MM.1S (cell line): ENCODE measurements at regions not wholly inside any gene's neighbourhood (a gene's known extent, or its start where the extent isn't known, plus 50 kb on each side); places are given as distances from the start of the nearest gene placed in this dataset.

Experiments
- DNase-seq: peaks from one replicate; pipeline ENCODE4 v3.0.0-alpha.2; 2015
- H2AFZ ChIP-seq: fragments of 300-600 bp; sonication (generic); 2 replicates; pipeline ENCODE4 v1.6.0; 2016; ENCODE audit warnings: antibody characterized with exemption, low read length
- H3F3A ChIP-seq: fragments of 300-600 bp; sonication (generic); 2 replicates; pipeline ENCODE4 v1.6.1; 2016; ENCODE audit warnings: mild to moderate bottlenecking, antibody characterized with exemption, low read length, moderate library complexity, mixed read lengths; ENCODE audit not compliant: insufficient read depth
- H3K27ac ChIP-seq: fragments of 300-600 bp; sonication (generic); 2 replicates; pipeline ENCODE4 v1.5.1; 2016; ENCODE audit warnings: mild to moderate bottlenecking, low read length
- H3K27me3 ChIP-seq: fragments of 300-600 bp; sonication (generic); replicated peaks from 2 replicates; pipeline ENCODE4 v1.6.0; 2016; ENCODE audit warnings: low read length; ENCODE audit not compliant: insufficient read depth
- H3K36me3 ChIP-seq: fragments of 300-600 bp; sonication (generic); replicated peaks from 2 replicates; pipeline ENCODE4 v1.6.1; 2016; ENCODE audit warnings: mild to moderate bottlenecking, low read length, mixed read lengths; ENCODE audit not compliant: insufficient read depth
- H3K4me1 ChIP-seq: fragments of 300-600 bp; sonication (generic); 2 replicates; pipeline ENCODE4 v1.6.1; 2016; ENCODE audit warnings: low read length, mixed read lengths
- H3K4me2 ChIP-seq: fragments of 300-600 bp; sonication (generic); 2 replicates; pipeline ENCODE4 v1.6.0; 2016; ENCODE audit warnings: low read depth, low read length
- H3K4me3 ChIP-seq: fragments of 300-600 bp; sonication (generic); 2 replicates; pipeline ENCODE4 v1.5.1; 2016; ENCODE audit warnings: low read length, mixed read lengths
- H3K79me2 ChIP-seq: fragments of 300-600 bp; sonication (generic); 2 replicates; pipeline ENCODE4 v1.6.1; 2016; ENCODE audit warnings: mixed run types, low read length, mixed read lengths
- H3K9ac ChIP-seq: fragments of 300-600 bp; sonication (generic); 2 replicates; pipeline ENCODE4 v1.6.1; 2016; ENCODE audit warnings: low read length, mixed read lengths
- H3K9me2 ChIP-seq: fragments of 300-600 bp; sonication (generic); replicated peaks from 2 replicates; pipeline ENCODE4 v1.6.1; 2016; ENCODE audit warnings: mild to moderate bottlenecking, low read length, mixed read lengths; ENCODE audit not compliant: insufficient read depth
- H3K9me3 ChIP-seq: fragments of 300-600 bp; sonication (generic); replicated peaks from 2 replicates; pipeline ENCODE4 v1.6.1; 2016; ENCODE audit warnings: mild to moderate bottlenecking, low read length, mixed read lengths; ENCODE audit not compliant: insufficient read depth
- H4K20me1 ChIP-seq: fragments of 300-600 bp; sonication (generic); 2 replicates; pipeline ENCODE4 v1.6.1; 2016; ENCODE audit warnings: mild to moderate bottlenecking, low read length, moderate library complexity, mixed read lengths; ENCODE audit not compliant: insufficient read depth
- EZH2 ChIP-seq: fragments of 300-600 bp; sonication (generic); optimal IDR thresholded peaks from 2 replicates; pipeline ENCODE3; 2017; ENCODE audit warnings: low read depth, mild to moderate bottlenecking, antibody characterized with exemption, low read length, mixed read lengths
- EZH2phosphoT487 ChIP-seq: fragments of 300-600 bp; sonication (generic); IDR thresholded peaks from 2 replicates; pipeline ENCODE4 v1.6.1; 2018; ENCODE audit warnings: antibody characterized with exemption, low read length
- TF ChIP-seq, protein P1 (sequence below): fragments of 300-600 bp; sonication (generic); IDR thresholded peaks from 2 replicates; pipeline ENCODE4 v1.5.1; 2016; ENCODE audit warnings: antibody characterized with exemption, low read length, mixed read lengths

DNA sequence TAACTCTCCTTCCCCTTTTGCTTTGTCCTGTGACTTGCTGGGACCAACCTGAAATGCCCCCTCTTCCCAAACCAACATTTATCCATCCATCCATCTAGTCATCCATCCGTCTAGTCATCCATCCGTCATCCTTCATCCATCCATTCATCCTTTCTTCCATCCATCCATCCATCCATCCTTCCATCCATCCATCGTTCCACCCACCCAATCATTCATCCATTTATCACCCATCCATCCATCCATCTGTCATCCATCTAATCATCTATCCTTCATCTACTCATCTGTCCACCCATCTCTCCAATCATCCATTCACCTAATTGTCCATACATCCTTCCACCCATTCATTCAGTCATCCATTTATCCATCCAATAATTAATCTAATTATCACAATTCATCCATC, 92.7 kb downstream of the EDN3 start:
- no peaks in the 10 kb centered on the region for H3K4me1 ChIP-seq
- H3K9me3 ChIP-seq: no peaks in the 10 kb centered on the region
- H4K20me1 ChIP-seq: no peaks in the 10 kb centered on the region
- H3K9me2 ChIP-seq: no peaks in the 10 kb centered on the region
- no peaks in the 10 kb centered on the region for H3K36me3 ChIP-seq
- H3K4me2 ChIP-seq: no peak overlapping the region
- no peak overlapping the region for H3K9ac ChIP-seq
- no peaks in the 10 kb centered on the region for H3F3A ChIP-seq
- H3K79me2 ChIP-seq: no peaks in the 10 kb centered on the region
- H3K27me3 ChIP-seq: peaks cover 93% of the 10 kb centered on the region
- no peak overlapping the region for H2AFZ ChIP-seq
- no peak for DNase-seq
- H3K4me3 ChIP-seq: no peak overlapping the region
- no peak overlapping the region for H3K27ac ChIP-seq
- TF ChIP-seq, protein P1, sequence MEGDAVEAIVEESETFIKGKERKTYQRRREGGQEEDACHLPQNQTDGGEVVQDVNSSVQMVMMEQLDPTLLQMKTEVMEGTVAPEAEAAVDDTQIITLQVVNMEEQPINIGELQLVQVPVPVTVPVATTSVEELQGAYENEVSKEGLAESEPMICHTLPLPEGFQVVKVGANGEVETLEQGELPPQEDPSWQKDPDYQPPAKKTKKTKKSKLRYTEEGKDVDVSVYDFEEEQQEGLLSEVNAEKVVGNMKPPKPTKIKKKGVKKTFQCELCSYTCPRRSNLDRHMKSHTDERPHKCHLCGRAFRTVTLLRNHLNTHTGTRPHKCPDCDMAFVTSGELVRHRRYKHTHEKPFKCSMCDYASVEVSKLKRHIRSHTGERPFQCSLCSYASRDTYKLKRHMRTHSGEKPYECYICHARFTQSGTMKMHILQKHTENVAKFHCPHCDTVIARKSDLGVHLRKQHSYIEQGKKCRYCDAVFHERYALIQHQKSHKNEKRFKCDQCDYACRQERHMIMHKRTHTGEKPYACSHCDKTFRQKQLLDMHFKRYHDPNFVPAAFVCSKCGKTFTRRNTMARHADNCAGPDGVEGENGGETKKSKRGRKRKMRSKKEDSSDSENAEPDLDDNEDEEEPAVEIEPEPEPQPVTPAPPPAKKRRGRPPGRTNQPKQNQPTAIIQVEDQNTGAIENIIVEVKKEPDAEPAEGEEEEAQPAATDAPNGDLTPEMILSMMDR: no peak
- TF ChIP-seq EZH2phosphoT487: no peak
- TF ChIP-seq EZH2: no peak

DNA sequence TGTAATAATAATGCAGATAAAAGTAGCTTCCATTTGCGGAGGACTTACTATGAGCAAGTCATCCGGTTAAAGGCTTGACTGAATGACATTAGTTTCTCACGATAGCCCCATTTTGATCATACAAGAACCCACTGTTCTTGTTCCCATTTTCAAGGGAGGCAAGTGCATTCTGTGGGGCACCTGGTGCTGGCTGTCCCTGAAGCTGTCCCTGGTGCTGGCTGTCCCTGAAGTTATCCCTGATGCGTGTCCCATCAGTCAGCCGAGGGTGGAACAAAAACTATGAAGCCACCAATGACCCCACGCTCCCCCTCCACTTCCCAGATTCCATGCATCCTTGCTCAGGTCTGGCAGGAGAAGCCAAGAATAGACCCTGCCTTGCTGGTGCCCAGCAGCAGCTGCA, 95.3 kb downstream of the EDN3 start:
- no peaks in the 10 kb centered on the region for H3F3A ChIP-seq
- TF ChIP-seq EZH2 (no peak), EZH2phosphoT487 (no peak)
- TF ChIP-seq, protein P1: no peak

DNA sequence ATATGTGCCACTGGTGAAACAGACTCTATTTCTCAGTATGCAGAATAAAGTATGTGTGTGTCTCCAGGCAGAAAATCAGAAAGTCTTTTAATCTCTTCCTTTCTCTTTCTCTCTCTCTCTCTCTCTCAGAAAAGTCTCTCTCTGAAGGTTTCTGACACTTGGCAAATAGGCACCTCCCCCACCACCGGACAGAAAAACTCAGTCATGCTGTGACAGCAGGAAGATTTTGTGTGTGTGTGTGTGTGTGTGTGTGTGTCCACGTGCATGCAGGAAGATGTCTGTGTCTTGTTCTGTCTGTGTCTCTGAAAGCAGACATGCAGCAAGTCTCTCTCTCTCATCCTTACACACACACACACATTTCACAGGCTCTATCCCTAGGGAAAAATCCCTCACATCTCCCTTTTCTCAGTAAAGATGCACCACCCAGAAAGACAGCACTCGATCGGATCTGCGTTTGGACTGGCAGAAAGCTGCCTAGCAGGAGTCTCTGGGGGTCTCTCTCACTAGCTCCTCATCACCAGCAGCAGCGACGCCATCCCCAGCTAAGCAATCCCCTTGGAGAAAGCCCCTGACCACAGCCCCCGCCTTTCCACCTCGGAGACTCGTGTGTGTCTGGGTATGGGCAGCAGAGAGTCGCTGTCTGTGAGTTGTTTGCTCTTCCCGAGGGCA, 98.3 kb downstream of the EDN3 start:
- H3F3A ChIP-seq: no peaks in the 10 kb centered on the region
- H2AFZ ChIP-seq: no peak overlapping the region
- H4K20me1 ChIP-seq: no peaks in the 10 kb centered on the region
- H3K27me3 ChIP-seq: peaks cover 95% of the 10 kb centered on the region
- no peaks in the 10 kb centered on the region for H3K36me3 ChIP-seq
- no peak for DNase-seq
- H3K4me1 ChIP-seq: no peaks in the 10 kb centered on the region
- no peak overlapping the region for H3K4me2 ChIP-seq
- no peaks in the 10 kb centered on the region for H3K79me2 ChIP-seq
- H3K9me3 ChIP-seq: no peaks in the 10 kb centered on the region
- no peaks in the 10 kb centered on the region for H3K9me2 ChIP-seq
- H3K4me3 ChIP-seq: no peak overlapping the region
- no peak overlapping the region for H3K9ac ChIP-seq
- H3K27ac ChIP-seq: no peak overlapping the region
- TF ChIP-seq, protein P1: no peak
- TF ChIP-seq EZH2phosphoT487: no peak
- no peak for TF ChIP-seq EZH2

More for the DNA sequence above, 95.3 kb downstream of the EDN3 start:
- Histone ChIP-seq H4K20me1 (no peaks in the 10 kb centered on the region), H3K9me2 (no peaks in the 10 kb centered on the region), H3K36me3 (no peaks in the 10 kb centered on the region), H3K9me3 (no peaks in the 10 kb centered on the region), H2AFZ (no peak overlapping the region), H3K4me3 (no peak overlapping the region), H3K4me1 (no peaks in the 10 kb centered on the region), H3K27ac (no peak overlapping the region), H3K4me2 (no peak overlapping the region), H3K27me3 (peaks cover 94% of the 10 kb centered on the region), H3K79me2 (no peaks in the 10 kb centered on the region), H3K9ac (no peak overlapping the region)
- DNase-seq: no peak
